H1 (cell line): ENCODE measurements at regions not wholly inside any gene's neighbourhood (a gene's known extent, or its start where the extent isn't known, plus 50 kb on each side); places are given as distances from the start of the nearest gene placed in this dataset.

Experiments
- BACH1 ChIP-seq: IDR thresholded peaks from 2 replicates; pipeline ENCODE4 v1.6.1; 2012; ENCODE audit warnings: low read length, improper control_type of control experiment
- CBX8 ChIP-seq: fragments of 300-800, 300-1000 bp; sonication (generic); IDR thresholded peaks from 2 replicates; pipeline ENCODE4 v1.7.1; 2016; ENCODE audit warnings: low read depth, low read length, borderline replicate concordance
- GTF2F1 ChIP-seq: IDR thresholded peaks from 2 replicates; pipeline ENCODE4 v1.6.1; 2012; ENCODE audit warnings: low read depth, low read length, improper control_type of control experiment, borderline replicate concordance
- JUN ChIP-seq: IDR thresholded peaks from 2 replicates; pipeline ENCODE4 v1.6.1; 2011; ENCODE audit warnings: low read depth, mild to moderate bottlenecking, improper control_type of control experiment, low read length
- KDM1A ChIP-seq: fragments of 200-600, 300-600 bp; sonication (generic); IDR thresholded peaks from 2 replicates; pipeline ENCODE4 v1.7.1; 2016; ENCODE audit warnings: mild to moderate bottlenecking, low read length, borderline replicate concordance
- RFX5 ChIP-seq: IDR thresholded peaks from 2 replicates; pipeline ENCODE4 v1.6.1; 2011; ENCODE audit warnings: low read depth, low read length, improper control_type of control experiment, borderline replicate concordance
- SP1 ChIP-seq: IDR thresholded peaks from 2 replicates; pipeline ENCODE4 v1.6.1; 2011; ENCODE audit warnings: low read depth, low read length
- TAF7 ChIP-seq: optimal IDR thresholded peaks from 2 replicates; pipeline ENCODE3; 2011; ENCODE audit warnings: low read depth, mild to moderate bottlenecking, inconsistent platforms, low read length, moderate library complexity, borderline replicate concordance
- TBP ChIP-seq: IDR thresholded peaks from 2 replicates; pipeline ENCODE4 v1.6.1; 2011; ENCODE audit warnings: low read depth, low read length, improper control_type of control experiment
- TF ChIP-seq, protein P1 (sequence below): fragments of 300-600 bp; sonication (generic); IDR thresholded peaks from 2 replicates; pipeline ENCODE4 v1.7.1; 2012; ENCODE audit warnings: low read length, moderate library complexity, mild to moderate bottlenecking, inconsistent platforms; ENCODE audit not compliant: insufficient replicate concordance

DNA sequence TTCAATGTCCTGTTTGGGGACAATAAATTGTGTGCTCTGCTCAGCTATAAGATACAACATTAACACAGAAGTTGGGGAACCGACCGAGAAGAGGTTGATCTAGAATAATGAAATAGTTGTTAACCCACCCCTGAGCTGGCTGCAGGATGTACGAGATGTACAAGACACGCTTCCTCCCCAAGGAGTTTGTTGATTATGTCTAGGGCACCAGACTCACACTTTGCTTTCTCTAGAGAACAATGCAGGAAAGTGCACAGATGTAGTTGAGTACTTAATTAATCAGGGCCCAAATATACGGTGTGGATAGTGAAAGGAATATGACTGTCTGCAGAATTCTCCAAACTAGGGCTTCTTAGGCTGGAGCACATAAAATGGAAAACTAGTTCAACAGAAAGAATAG is 415.2 kb upstream of the TNP1 start (continued):
- TF ChIP-seq, protein P1, sequence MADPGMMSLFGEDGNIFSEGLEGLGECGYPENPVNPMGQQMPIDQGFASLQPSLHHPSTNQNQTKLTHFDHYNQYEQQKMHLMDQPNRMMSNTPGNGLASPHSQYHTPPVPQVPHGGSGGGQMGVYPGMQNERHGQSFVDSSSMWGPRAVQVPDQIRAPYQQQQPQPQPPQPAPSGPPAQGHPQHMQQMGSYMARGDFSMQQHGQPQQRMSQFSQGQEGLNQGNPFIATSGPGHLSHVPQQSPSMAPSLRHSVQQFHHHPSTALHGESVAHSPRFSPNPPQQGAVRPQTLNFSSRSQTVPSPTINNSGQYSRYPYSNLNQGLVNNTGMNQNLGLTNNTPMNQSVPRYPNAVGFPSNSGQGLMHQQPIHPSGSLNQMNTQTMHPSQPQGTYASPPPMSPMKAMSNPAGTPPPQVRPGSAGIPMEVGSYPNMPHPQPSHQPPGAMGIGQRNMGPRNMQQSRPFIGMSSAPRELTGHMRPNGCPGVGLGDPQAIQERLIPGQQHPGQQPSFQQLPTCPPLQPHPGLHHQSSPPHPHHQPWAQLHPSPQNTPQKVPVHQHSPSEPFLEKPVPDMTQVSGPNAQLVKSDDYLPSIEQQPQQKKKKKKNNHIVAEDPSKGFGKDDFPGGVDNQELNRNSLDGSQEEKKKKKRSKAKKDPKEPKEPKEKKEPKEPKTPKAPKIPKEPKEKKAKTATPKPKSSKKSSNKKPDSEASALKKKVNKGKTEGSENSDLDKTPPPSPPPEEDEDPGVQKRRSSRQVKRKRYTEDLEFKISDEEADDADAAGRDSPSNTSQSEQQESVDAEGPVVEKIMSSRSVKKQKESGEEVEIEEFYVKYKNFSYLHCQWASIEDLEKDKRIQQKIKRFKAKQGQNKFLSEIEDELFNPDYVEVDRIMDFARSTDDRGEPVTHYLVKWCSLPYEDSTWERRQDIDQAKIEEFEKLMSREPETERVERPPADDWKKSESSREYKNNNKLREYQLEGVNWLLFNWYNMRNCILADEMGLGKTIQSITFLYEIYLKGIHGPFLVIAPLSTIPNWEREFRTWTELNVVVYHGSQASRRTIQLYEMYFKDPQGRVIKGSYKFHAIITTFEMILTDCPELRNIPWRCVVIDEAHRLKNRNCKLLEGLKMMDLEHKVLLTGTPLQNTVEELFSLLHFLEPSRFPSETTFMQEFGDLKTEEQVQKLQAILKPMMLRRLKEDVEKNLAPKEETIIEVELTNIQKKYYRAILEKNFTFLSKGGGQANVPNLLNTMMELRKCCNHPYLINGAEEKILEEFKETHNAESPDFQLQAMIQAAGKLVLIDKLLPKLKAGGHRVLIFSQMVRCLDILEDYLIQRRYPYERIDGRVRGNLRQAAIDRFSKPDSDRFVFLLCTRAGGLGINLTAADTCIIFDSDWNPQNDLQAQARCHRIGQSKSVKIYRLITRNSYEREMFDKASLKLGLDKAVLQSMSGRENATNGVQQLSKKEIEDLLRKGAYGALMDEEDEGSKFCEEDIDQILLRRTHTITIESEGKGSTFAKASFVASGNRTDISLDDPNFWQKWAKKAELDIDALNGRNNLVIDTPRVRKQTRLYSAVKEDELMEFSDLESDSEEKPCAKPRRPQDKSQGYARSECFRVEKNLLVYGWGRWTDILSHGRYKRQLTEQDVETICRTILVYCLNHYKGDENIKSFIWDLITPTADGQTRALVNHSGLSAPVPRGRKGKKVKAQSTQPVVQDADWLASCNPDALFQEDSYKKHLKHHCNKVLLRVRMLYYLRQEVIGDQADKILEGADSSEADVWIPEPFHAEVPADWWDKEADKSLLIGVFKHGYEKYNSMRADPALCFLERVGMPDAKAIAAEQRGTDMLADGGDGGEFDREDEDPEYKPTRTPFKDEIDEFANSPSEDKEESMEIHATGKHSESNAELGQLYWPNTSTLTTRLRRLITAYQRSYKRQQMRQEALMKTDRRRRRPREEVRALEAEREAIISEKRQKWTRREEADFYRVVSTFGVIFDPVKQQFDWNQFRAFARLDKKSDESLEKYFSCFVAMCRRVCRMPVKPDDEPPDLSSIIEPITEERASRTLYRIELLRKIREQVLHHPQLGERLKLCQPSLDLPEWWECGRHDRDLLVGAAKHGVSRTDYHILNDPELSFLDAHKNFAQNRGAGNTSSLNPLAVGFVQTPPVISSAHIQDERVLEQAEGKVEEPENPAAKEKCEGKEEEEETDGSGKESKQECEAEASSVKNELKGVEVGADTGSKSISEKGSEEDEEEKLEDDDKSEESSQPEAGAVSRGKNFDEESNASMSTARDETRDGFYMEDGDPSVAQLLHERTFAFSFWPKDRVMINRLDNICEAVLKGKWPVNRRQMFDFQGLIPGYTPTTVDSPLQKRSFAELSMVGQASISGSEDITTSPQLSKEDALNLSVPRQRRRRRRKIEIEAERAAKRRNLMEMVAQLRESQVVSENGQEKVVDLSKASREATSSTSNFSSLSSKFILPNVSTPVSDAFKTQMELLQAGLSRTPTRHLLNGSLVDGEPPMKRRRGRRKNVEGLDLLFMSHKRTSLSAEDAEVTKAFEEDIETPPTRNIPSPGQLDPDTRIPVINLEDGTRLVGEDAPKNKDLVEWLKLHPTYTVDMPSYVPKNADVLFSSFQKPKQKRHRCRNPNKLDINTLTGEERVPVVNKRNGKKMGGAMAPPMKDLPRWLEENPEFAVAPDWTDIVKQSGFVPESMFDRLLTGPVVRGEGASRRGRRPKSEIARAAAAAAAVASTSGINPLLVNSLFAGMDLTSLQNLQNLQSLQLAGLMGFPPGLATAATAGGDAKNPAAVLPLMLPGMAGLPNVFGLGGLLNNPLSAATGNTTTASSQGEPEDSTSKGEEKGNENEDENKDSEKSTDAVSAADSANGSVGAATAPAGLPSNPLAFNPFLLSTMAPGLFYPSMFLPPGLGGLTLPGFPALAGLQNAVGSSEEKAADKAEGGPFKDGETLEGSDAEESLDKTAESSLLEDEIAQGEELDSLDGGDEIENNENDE: no peak
- no peak for TF ChIP-seq TBP
- TF ChIP-seq TAF7: no peak
- no peak for TF ChIP-seq RFX5
- no peak for TF ChIP-seq JUN
- no peak for TF ChIP-seq BACH1
- TF ChIP-seq SP1: no peak
- TF ChIP-seq KDM1A: no peak
- no peak for TF ChIP-seq GTF2F1
- no peak for TF ChIP-seq CBX8
- TF ChIP-seq, all 59 proteins: peak for 0
